A549 (cell line): ENCODE measurements at regions not wholly inside any gene's neighbourhood (a gene's known extent, or its start where the extent isn't known, plus 50 kb on each side); places are given as distances from the start of the nearest gene placed in this dataset.

ENCODE experiments used
- ATAC-seq, 2 experiments: fragments of 200-7000 bp in 1 of 2; fragments of >200 bp in 1 of 2; cut with Nextera tagmentation in 1 of 2; cut with Tn5 transposase in 1 of 2; 3 replicates each; pipeline versions ENCODE4 v1.8.0 to v1.9.1; 2018 to 2020; ENCODE audit warnings: mild to moderate bottlenecking in 1 of 2, moderate library complexity in 1 of 2
- CTCF ChIA-PET: fragments of 300-600 bp; sonication (Branson Sonifier 250); formaldehyde crosslinking; extraction: SDS; loops from one replicate; lab custom pipeline; 2021; ENCODE audit warnings: antibody characterized with exemption, inconsistent platforms; lab: Yijun Ruan, JAX
- POLR2A ChIA-PET: fragments of 350-600 bp; formaldehyde crosslinking; extraction: SDS; loops from one replicate; lab custom pipeline; 2021; ENCODE audit warnings: antibody characterized with exemption, inconsistent platforms; lab: Yijun Ruan, JAX
- DNase-seq, 2 experiments: peaks; one replicate each; pipeline versions ENCODE4 v3.0.0 to v3.0.0-alpha.2; 2011 to 2016; ENCODE audit warnings: low read depth in 1 of 2, low spot score in 1 of 2
- FAIRE-seq: peaks from 2 replicates; lab custom pipeline; 2011; peaks lifted over from hg19 to GRCh38; lab: Jason Lieb, UNC
- H3K27ac ChIP-seq, 2 experiments: fragments of >200 bp; sonication (Bioruptor Twin); formaldehyde crosslinking; 3 replicates each; pipeline ENCODE4 v1.5.1; 2016 to 2017
- H3K4me1 ChIP-seq: fragments of >200 bp; sonication (Bioruptor Twin); formaldehyde crosslinking; 3 replicates; pipeline ENCODE4 v1.6.1; 2016
- H3K4me2 ChIP-seq: fragments of >200 bp; sonication (Bioruptor Twin); formaldehyde crosslinking; 3 replicates; pipeline ENCODE4 v1.6.1; 2016
- H3K4me3 ChIP-seq: fragments of >200 bp; sonication (Bioruptor Twin); formaldehyde crosslinking; 3 replicates; pipeline ENCODE4 v1.5.1; 2016
- H3K9me3 ChIP-seq: fragments of >200 bp; sonication (Bioruptor Twin); formaldehyde crosslinking; 3 replicates; pipeline ENCODE4 v1.6.1; 2016
- BHLHE40 ChIP-seq: IDR thresholded peaks from 2 replicates; pipeline ENCODE4 v1.6.1; 2012; ENCODE audit warnings: low read depth, low read length, inconsistent platforms
- CEBPB ChIP-seq, 2 experiments: fragments of >200 bp in 1 of 2; sonication (Bioruptor Twin) in 1 of 2; formaldehyde crosslinking in 1 of 2; IDR thresholded peaks; 2 replicates each; pipeline ENCODE4 v1.6.1; 2012 to 2016
- CHD4 ChIP-seq: fragments of 200-600 bp; sonication (generic); IDR thresholded peaks from 2 replicates; pipeline ENCODE4 v1.6.1; 2016; ENCODE audit warnings: antibody characterized with exemption, mild to moderate bottlenecking, borderline replicate concordance
- EHF ChIP-seq: fragments of 250-450 bp; sonication (Bioruptor Pico); IDR thresholded peaks from 2 replicates; pipeline ENCODE4 v1.5.0; 2020; ENCODE audit warnings: mild to moderate bottlenecking
- EHMT2 ChIP-seq: fragments of 200-600 bp; sonication (generic); IDR thresholded peaks from 2 replicates; pipeline ENCODE4 v1.6.1; 2016; ENCODE audit warnings: antibody characterized with exemption, low read depth, mild to moderate bottlenecking, moderate library complexity
- EP300 ChIP-seq, 2 experiments: fragments of >200 bp; sonication (Bioruptor Twin); formaldehyde crosslinking; IDR thresholded peaks; 2 replicates in 1 of 2; 3 replicates in 1 of 2; pipeline ENCODE4 v1.6.1; 2016 to 2017
- FOSL2 ChIP-seq, 2 experiments: fragments of 450-650 bp in 1 of 2; fragments of >200 bp in 1 of 2; sonication (Bioruptor Twin) in 1 of 2; formaldehyde crosslinking; IDR thresholded peaks; 2 replicates each; pipeline versions ENCODE4 v1.5.0 to v1.6.1; 2016 to 2020; ENCODE audit warnings: mild to moderate bottlenecking in 1 of 2, moderate library complexity in 1 of 2
- GATA3 ChIP-seq: IDR thresholded peaks from 2 replicates; pipeline ENCODE4 v1.6.1; 2012; ENCODE audit warnings: borderline replicate concordance
- HDAC2 ChIP-seq: fragments of 200-600 bp; sonication (generic); IDR thresholded peaks from 2 replicates; pipeline ENCODE4 v1.6.1; 2016
- HOXA7 ChIP-seq: fragments of 250-450 bp; sonication (Bioruptor Pico); IDR thresholded peaks from 2 replicates; pipeline ENCODE4 v1.5.0; 2020; ENCODE audit warnings: mild to moderate bottlenecking, moderate library complexity
- JUN ChIP-seq, 2 experiments: fragments of >200 bp; sonication (Bioruptor Twin); formaldehyde crosslinking; IDR thresholded peaks; 2 replicates in 1 of 2; 3 replicates in 1 of 2; pipeline ENCODE4 v1.6.1; 2016 to 2017
- JUNB ChIP-seq: fragments of >200 bp; sonication (Bioruptor Twin); formaldehyde crosslinking; IDR thresholded peaks from 2 replicates; pipeline ENCODE4 v1.6.1; 2016
- MAZ ChIP-seq: fragments of 150-350 bp; IDR thresholded peaks from 2 replicates; pipeline ENCODE4 v1.6.1; 2014; ENCODE audit warnings: antibody characterized with exemption, low read depth, low read length, borderline replicate concordance
- NFE2L2 ChIP-seq: fragments of 150-350 bp; conservative IDR thresholded peaks from 2 replicates; pipeline ENCODE4 v1.6.1; 2014; ENCODE audit warnings: low read length
- PHF8 ChIP-seq: fragments of 200-600 bp; sonication (generic); IDR thresholded peaks from 2 replicates; pipeline ENCODE4 v1.6.1; 2016; ENCODE audit warnings: low read depth, mild to moderate bottlenecking, antibody characterized with exemption, moderate library complexity, borderline replicate concordance
- POLR2AphosphoS2 ChIP-seq: conservative IDR thresholded peaks from 2 replicates; pipeline ENCODE4 v1.6.1; 2012; ENCODE audit warnings: low read length, improper control_type of control experiment, inconsistent platforms
- RAD21 ChIP-seq, 2 experiments: fragments of >200 bp in 1 of 2; sonication (Bioruptor Twin) in 1 of 2; formaldehyde crosslinking in 1 of 2; IDR thresholded peaks in 1 of 2; conservative IDR thresholded peaks in 1 of 2; 2 replicates in 1 of 2; 3 replicates in 1 of 2; pipeline ENCODE4 v1.6.1; 2012 to 2018; ENCODE audit warnings: inconsistent platforms in 1 of 2
- RARB ChIP-seq: fragments of 250-450 bp; sonication (Bioruptor Pico); IDR thresholded peaks from 2 replicates; pipeline ENCODE4 v1.8.0; 2021; ENCODE audit warnings: mild to moderate bottlenecking, moderate library complexity
- RFX5 ChIP-seq: fragments of 450-650 bp; IDR thresholded peaks from 2 replicates; pipeline ENCODE4 v1.7.1; 2014; ENCODE audit warnings: antibody characterized with exemption, mild to moderate bottlenecking, moderate library complexity
- SMC3 ChIP-seq: fragments of >200 bp; sonication (Bioruptor Twin); formaldehyde crosslinking; IDR thresholded peaks from 3 replicates; pipeline ENCODE4 v1.6.1; 2018; ENCODE audit warnings: inconsistent platforms
- TFCP2L1 ChIP-seq: fragments of 250-450 bp; sonication (Bioruptor Pico); IDR thresholded peaks from 2 replicates; pipeline ENCODE4 v1.5.0; 2021; ENCODE audit warnings: mild to moderate bottlenecking
- TP53 ChIP-seq: fragments of 250-450 bp; sonication (Bioruptor Pico); IDR thresholded peaks from 2 replicates; pipeline ENCODE4 v1.5.0; 2021; ENCODE audit warnings: mild to moderate bottlenecking, moderate library complexity
- ZFP36 ChIP-seq: fragments of 450-650 bp; IDR thresholded peaks from 2 replicates; pipeline ENCODE4 v1.6.1; 2014; ENCODE audit warnings: borderline replicate concordance; ENCODE audit not compliant: partially characterized antibody
- WGBS: methylation state at CpG from one replicate; pipeline ENCODE4 v1.1.6; 2017; ENCODE audit errors: missing lambda C conversion rate; 5-methylcytosine and 5-hydroxymethylcytosine counted together
- TF ChIP-seq, protein P1 (sequence below): fragments of 150-350 bp; IDR thresholded peaks from 2 replicates; pipeline ENCODE4 v1.6.1; 2014; ENCODE audit warnings: low read depth, mild to moderate bottlenecking, low read length
- TF ChIP-seq, protein P2 (sequence below): fragments of 250-450 bp; sonication (Bioruptor Pico); IDR thresholded peaks from 2 replicates; pipeline ENCODE4 v1.5.0; 2020; ENCODE audit warnings: low read depth, mild to moderate bottlenecking, moderate library complexity
- TF ChIP-seq, protein P3 (sequence below): fragments of >200 bp; sonication (Bioruptor Twin); formaldehyde crosslinking; IDR thresholded peaks from 2 replicates; pipeline ENCODE4 v1.6.1; 2016
- TF ChIP-seq, protein P4 (sequence below): fragments of >200 bp; sonication (Bioruptor Twin); formaldehyde crosslinking; IDR thresholded peaks from 3 replicates; pipeline ENCODE4 v1.6.1; 2016

DNA sequence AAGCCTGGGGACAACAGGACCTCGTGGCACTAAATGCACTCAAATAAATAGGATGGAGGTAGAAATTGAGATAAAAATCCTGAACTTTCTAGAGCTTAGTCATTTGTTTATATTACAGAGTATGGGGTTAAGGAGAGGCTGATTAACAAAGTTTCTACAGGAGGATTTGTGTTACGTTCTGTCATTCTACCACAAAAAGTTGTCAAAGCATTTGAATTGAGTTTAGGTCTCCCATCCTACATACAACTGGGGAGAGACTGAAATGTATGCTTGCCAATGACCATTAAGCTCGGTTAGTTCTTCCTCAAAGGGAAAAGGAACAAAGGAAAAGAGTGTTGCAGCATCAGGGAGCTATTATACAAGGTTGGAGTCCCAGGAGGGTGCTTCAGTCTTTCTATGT is 597.9 kb downstream of the COL12A1 start:
- Histone ChIP-seq H3K4me3 (no peak overlapping the region), H3K9me3 (no peaks in the 10 kb centered on the region), H3K4me2 (peak overlapping the region; percentile 68), H3K27ac (peak overlapping the region; percentile 74 to 88), H3K4me1 (peaks cover 60% of the 10 kb centered on the region)
- FAIRE-seq = no peak
- ChIA-PET POLR2A (no interaction called here), CTCF (interaction anchor here (1.1 to 1.9 kb wide), 2 partner anchors 199 to 597 kb away, joined by 3 to 5 read pairs; no protein-coding TSS in a partner anchor)
- ATAC-seq = no peak
- 29% methylated on average over 3 of the region's 3 CpGs for WGBS
- DNase-seq = no peak
- TF ChIP-seq POLR2AphosphoS2 (no peak), HDAC2 (no peak), TP53 (no peak)
- TF ChIP-seq, protein P1, sequence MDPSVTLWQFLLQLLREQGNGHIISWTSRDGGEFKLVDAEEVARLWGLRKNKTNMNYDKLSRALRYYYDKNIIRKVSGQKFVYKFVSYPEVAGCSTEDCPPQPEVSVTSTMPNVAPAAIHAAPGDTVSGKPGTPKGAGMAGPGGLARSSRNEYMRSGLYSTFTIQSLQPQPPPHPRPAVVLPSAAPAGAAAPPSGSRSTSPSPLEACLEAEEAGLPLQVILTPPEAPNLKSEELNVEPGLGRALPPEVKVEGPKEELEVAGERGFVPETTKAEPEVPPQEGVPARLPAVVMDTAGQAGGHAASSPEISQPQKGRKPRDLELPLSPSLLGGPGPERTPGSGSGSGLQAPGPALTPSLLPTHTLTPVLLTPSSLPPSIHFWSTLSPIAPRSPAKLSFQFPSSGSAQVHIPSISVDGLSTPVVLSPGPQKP = no peak

DNA sequence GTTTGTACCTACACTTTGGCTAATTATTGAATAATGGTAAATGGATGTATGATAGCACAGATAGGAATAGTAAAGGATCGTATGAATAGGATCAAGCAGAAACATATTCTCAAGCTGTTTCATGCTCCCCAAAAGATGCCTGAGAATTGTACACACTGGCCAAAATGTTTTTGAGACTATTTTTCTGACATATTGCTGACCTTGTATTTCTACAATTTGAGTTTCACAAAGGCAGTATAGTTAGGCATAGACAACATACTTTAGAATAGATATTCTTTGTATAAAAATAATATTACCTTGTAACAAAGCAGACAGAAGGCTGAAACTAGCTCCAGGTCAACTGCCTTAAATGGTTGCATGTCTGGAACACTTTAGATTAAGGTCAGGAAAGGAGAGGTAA is 598.4 kb downstream of the COL12A1 start:
- Histone ChIP-seq H3K27ac (peak overlapping the region; percentile 74 to 88), H3K9me3 (no peaks in the 10 kb centered on the region), H3K4me3 (no peak overlapping the region), H3K4me1 (peaks cover 60% of the 10 kb centered on the region), H3K4me2 (peak overlapping the region; percentile 68)
- FAIRE-seq = no peak
- CTCF ChIA-PET = interaction anchor here (1.1 to 1.9 kb wide), 2 partner anchors 198 to 597 kb away, joined by 3 to 5 read pairs; no protein-coding TSS in a partner anchor
- ATAC-seq = no peak
- WGBS = 88% methylated on average over 1 of the region's 1 CpG
- TF ChIP-seq NFE2L2 (no peak), CEBPB (IDR thresholded peaks at IDR 0.05) (no peak), PHF8 (no peak), TFCP2L1 (no peak), ZFP36 (no peak), POLR2AphosphoS2 (no peak), EHMT2 (no peak), RARB (CRISPR knock-in tag) (no peak), BHLHE40 (no peak), EHF (CRISPR knock-in tag) (no peak)
- TF ChIP-seq, protein P2, sequence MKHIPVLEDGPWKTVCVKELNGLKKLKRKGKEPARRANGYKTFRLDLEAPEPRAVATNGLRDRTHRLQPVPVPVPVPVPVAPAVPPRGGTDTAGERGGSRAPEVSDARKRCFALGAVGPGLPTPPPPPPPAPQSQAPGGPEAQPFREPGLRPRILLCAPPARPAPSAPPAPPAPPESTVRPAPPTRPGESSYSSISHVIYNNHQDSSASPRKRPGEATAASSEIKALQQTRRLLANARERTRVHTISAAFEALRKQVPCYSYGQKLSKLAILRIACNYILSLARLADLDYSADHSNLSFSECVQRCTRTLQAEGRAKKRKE (CRISPR knock-in tag) = no peak
- POLR2A ChIA-PET = no interaction called here
- DNase-seq = no peak

DNA sequence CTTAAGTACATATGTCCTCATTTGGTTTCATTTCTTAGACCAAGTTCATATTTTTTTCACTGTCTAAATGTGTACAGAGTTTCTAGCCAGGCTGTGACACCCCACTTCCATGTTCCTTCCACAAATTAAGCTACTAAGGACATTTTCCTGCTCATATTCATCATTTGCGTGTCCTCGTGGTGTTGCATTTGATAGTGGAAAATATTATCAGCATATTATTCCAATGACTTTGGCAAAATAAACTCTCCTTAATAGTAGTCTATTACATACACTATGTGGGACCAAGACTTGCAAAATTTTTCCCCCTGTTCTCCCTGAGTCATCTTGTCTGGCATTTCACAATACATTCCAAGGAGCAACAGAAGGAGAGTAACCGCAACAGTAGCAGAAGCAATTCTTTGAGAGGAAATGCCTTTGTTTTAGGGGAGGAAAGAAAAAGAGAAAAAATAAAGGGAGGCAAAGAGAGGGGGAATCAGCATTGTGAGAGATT is 599.2 kb downstream of the COL12A1 start:
- CTCF ChIA-PET = interaction anchor here (1.9 kb wide), 1 partner anchor 197 kb away, joined by 5 read pairs; no protein-coding TSS in a partner anchor
- FAIRE-seq = peak; percentile 78
- peak; percentile 95 to 97 for ATAC-seq

More for the DNA sequence above, 599.2 kb downstream of the COL12A1 start:
- POLR2A ChIA-PET = no interaction called here
- Histone ChIP-seq H3K4me2 (peak overlapping the region; percentile 68), H3K27ac (peak overlapping the region; percentile 74 to 88), H3K9me3 (no peaks in the 10 kb centered on the region), H3K4me1 (peaks cover 60% of the 10 kb centered on the region), H3K4me3 (no peak overlapping the region)
- 16% methylated on average over 3 of the region's 3 CpGs for WGBS
- TF ChIP-seq, protein P3, sequence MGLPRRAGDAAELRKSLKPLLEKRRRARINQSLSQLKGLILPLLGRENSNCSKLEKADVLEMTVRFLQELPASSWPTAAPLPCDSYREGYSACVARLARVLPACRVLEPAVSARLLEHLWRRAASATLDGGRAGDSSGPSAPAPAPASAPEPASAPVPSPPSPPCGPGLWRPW = peak; percentile 84
- TF ChIP-seq RFX5 (no peak), SMC3 (0 out of 3 replicates have a peak, but pooled peaks have one; percentile 21), BHLHE40 (no peak), EP300 (IDR thresholded peaks at IDR 0.05) (peak in 1 of 2 experiments; percentile 51; a peak in 2 of 5 replicates), MAZ (no peak), HOXA7 (CRISPR knock-in tag) (no peak), JUN (IDR thresholded peaks at IDR 0.05) (peak in 1 of 2 experiments; percentile 22; a peak in 1 of 5 replicates), CHD4 (no peak), FOSL2 (IDR thresholded peaks at IDR 0.05) (peak; percentile 78), FOSL2 (CRISPR knock-in tag; IDR thresholded peaks at IDR 0.05) (peak; percentile 88), GATA3 (peak; percentile 33; the same call in 1 of the 2 replicates), POLR2AphosphoS2 (no peak), CEBPB (IDR thresholded peaks at IDR 0.05) (peak; percentile 92 to 96), RAD21 (conservative IDR thresholded peaks at IDR 0.05 in 1 of 2, IDR thresholded peaks at IDR 0.05 in 1 of 2) (no peak; a peak in 1 of 5 replicates), JUNB (peak; percentile 67)
- TF ChIP-seq, protein P4, sequence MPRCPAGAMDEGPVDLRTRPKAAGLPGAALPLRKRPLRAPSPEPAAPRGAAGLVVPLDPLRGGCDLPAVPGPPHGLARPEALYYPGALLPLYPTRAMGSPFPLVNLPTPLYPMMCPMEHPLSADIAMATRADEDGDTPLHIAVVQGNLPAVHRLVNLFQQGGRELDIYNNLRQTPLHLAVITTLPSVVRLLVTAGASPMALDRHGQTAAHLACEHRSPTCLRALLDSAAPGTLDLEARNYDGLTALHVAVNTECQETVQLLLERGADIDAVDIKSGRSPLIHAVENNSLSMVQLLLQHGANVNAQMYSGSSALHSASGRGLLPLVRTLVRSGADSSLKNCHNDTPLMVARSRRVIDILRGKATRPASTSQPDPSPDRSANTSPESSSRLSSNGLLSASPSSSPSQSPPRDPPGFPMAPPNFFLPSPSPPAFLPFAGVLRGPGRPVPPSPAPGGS = peak; percentile 70; the same call in 2 of the 3 replicates
- DNase-seq = peak; percentile 17 to 59
